Vagina (tissue), 2 donors: ENCODE measurements at regions not wholly inside any gene's neighbourhood (a gene's known extent, or its start where the extent isn't known, plus 50 kb on each side); places are given as distances from the start of the nearest gene placed in this dataset.

Experiments used
- CTCF ChIP-seq, 3 experiments: fragments of 450-650 bp in 2 of 3; fragments of 200-600 bp in 1 of 3; sonication (generic) in 1 of 3; IDR thresholded peaks; one replicate each; pipeline ENCODE4 v1.5.1; 2017 to 2019; ENCODE audit warnings: antibody characterized with exemption in 3 of 3, mild to moderate bottlenecking in 2 of 3, moderate library complexity in 2 of 3
- POLR2A ChIP-seq, 2 donors: fragments of 450-650 bp; IDR thresholded peaks; one replicate each; pipeline ENCODE4 v1.6.1; 2017; ENCODE audit warnings: antibody characterized with exemption in 2 of 2, mild to moderate bottlenecking in 2 of 2, moderate library complexity in 2 of 2
- POLR2AphosphoS5 ChIP-seq, 2 donors: sonication (generic); formaldehyde crosslinking; IDR thresholded peaks; one replicate each; pipeline ENCODE4 v1.9.0; 2017; ENCODE audit warnings: antibody characterized with exemption in 2 of 2, mild to moderate bottlenecking in 2 of 2, low read depth in 1 of 2; ENCODE audit not compliant: insufficient read depth in 1 of 2

GRCh38 chr17:13753771-13754170 lies 152.0 kb upstream of the HS3ST3A1 start:
- TF ChIP-seq POLR2A (IDR thresholded peaks at IDR 0.05): no peak
- no peak for TF ChIP-seq POLR2AphosphoS5 (IDR thresholded peaks at IDR 0.05; ENCODE audit: insufficient read depth in 1 of 2, low read depth in 1 of 2)
- no peak for TF ChIP-seq CTCF (IDR thresholded peaks at IDR 0.05)
